Left lobe of liver (tissue), 2 donors: ENCODE measurements at regions not wholly inside any gene's neighbourhood (a gene's known extent, or its start where the extent isn't known, plus 50 kb on each side); places are given as distances from the start of the nearest gene placed in this dataset.

Experiments
- ATAC-seq: fragments of 200-7000 bp; cut with Tn5 transposase; one replicate; pipeline ENCODE4 v1.9.1; 2020; ENCODE audit warnings: mild to moderate bottlenecking, moderate library complexity
- DNase-seq: peaks from one replicate; pipeline ENCODE4 v3.0.0-alpha.2; 2020; ENCODE audit warnings: low spot score
- donor health status: DM: no; HTN: no; CAD: no; lungs with moderate emphysema.
- donor health status: DM: no; HTN: yes; CAD: no.

DNA sequence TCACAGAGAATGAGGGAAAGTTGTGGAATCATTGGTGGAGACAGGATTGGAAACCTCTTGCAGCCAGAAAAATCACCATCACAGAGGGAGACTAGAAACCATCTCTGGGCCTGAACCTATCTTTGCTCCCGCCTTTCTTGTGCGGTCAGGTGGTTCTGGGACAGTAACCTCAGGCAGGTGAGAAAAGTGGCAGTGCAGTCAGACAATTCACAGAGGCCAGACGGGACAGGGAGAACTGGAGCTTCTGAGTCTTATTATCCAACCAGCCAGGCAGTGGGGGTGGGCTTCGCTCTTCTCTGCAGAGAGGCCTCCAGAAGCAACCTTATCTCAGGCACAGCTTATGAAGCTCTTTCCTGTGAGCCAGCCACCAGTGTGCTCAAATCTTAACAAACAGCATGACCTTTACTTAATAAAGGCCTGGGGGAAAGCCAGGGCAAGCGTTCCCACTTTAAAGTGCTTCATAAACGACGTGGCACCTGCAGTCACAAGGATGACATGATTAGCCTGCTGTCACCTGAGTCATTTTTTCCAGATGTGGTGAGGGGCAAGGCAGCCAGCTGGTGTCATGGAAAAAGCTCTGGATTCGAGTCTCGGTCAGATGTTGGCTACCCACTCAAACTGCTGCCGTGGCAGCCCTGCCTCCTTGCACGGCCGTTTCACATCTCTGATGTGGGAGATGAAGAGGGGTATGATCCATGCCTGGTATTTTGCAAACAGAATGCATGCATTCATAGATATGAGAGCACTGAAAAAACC, 109.7 kb downstream of the B3GNT2 start:
- DNase-seq = no peak
- no peak for ATAC-seq

DNA sequence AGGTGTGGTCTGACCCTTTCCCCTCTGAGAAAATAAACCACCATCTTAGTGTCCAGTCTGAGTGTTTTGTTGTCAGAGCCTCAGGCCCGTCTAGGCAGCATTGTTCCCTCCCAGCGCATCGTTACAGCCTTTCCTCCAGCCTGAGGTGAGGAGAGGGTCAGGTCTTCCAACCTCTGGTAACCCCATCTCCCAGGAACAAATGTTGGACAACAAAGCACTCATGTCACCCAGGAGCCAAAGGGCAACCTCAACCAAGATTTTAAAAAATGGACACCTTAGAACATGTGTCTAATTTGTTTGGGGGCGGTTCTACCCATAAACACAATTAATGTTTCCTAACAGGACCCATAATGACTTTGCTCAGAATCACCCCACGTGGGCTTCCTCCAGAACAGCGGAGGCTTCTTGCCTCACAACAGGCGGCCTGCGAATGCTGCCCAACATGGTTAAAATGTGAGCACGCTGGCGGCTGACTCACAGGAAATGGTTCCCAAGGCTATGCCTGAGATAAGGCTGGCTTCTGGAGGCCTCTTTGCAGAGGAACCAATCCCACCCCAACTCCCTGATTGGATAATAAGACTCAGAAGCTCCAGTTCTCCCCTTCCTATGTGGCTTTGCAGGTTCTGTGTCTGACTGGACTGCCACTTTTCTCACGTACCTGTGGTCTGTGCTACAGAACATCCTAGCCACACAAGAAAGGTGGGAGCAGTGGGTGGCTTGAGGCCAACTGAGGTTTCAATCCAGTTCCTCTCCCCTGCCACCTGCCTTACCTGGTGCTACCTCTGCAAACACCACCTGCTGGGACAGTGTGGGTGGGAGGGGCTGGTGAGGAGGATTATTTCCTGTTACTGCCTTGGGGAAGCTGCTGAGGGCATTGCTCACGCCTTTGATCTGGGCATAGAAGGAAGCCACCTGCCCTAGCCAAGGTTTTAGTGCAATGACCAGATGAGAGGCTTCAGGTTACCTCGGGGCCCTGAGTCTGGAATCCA, 108.8 kb downstream of the B3GNT2 start:
- DNase-seq (no peak), ATAC-seq (peak; percentile 69)

DNA sequence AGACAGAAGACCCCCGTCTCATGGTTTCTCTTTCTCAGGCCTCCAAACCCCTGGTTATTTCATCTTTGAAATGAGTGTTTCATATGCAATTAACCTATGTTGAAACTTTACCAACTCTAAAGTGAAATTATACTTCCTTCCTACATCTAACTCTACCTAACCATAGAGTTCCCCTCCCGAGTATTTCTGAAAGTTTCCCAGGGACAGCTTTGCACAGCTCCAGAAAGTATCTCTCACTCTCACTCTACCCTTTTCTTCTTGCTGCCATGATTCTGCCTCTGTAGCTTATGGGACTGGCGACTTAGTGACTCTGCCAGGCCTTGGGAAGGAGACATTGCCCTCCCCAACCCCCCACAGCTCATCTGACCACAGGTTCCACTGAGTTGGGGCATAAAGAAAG, 107.9 kb downstream of the B3GNT2 start:
- no peak for DNase-seq

DNA sequence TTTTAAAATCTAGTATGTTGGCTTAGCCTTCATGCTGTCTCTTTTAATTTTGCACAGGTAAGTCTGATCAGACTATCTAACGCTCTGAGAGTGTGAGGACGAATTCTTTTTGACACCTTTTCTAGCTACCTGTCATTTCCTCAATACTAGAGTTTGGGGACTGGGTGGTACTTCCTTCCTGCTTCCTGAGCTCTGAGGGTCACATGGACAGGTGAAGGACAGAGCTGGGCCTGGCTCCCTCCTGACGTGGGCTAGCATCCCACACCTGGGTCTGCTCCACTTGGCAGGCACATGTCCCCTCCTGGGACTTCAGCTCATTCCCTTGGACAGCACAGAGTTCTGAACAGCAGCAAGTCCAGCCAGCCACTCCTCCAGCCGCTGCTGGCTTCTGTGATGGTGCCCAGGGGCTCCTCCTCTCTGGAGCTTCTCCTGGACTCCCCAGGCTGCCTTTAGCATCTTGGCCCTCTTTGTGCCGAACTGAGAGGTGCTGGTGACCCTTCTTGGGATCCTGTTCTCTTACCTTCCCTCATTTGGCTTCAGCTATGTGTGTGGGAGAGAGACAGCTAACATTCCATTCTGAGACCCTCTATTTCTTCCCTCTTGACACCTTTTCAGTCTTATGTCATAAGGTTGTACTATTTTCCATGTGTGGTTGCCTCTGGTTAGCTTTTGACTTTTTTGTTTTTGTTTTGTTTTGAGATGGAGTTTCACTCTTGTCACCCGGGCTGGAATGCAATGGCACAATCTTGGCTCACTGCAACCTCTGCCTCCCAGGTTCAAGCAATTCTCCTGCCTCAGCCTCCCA, 106.9 kb downstream of the B3GNT2 start:
- ATAC-seq (no peak), DNase-seq (no peak)

More for the DNA sequence above, 107.9 kb downstream of the B3GNT2 start:
- no peak for ATAC-seq

DNA sequence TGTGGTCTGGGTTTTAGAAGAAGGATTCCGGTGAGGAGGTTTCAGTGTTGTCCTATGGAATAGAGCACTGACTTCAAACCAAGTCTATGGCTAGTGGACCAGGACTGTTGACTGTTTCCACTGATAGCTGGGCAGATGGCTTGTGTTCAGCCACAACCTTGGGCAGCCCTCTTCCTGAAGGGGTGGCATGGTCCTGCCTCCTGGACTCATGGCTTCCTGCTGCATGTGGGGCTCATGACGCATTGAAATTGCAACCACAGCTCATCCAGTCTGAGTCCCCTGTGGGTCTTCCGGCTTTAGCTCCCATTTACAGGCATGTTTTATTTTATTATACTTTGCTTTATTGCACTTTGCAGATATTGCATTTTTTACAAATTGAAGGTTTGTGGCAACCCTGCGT, 105.0 kb downstream of the B3GNT2 start:
- no peak for ATAC-seq
- DNase-seq = no peak

DNA sequence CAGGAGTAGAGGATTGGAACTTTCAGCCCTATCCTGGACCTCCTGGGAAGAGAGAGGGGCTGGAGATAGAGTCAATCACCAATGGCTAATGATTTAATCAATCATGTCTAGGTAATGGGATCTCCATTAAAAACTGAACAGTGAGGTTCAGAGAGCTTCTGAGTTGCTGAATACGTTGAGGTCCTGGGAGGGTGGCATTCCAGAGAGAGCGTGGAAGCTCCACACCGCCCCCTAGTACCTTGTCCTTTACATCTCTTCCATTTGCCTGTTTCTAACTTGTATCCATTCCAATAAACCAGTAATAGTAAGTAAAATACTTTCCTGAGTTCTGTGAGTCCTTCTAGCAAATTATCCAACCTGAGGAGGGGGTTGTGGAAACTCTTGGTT, 101.7 kb downstream of the B3GNT2 start:
- no peak for DNase-seq
- ATAC-seq = no peak

DNA sequence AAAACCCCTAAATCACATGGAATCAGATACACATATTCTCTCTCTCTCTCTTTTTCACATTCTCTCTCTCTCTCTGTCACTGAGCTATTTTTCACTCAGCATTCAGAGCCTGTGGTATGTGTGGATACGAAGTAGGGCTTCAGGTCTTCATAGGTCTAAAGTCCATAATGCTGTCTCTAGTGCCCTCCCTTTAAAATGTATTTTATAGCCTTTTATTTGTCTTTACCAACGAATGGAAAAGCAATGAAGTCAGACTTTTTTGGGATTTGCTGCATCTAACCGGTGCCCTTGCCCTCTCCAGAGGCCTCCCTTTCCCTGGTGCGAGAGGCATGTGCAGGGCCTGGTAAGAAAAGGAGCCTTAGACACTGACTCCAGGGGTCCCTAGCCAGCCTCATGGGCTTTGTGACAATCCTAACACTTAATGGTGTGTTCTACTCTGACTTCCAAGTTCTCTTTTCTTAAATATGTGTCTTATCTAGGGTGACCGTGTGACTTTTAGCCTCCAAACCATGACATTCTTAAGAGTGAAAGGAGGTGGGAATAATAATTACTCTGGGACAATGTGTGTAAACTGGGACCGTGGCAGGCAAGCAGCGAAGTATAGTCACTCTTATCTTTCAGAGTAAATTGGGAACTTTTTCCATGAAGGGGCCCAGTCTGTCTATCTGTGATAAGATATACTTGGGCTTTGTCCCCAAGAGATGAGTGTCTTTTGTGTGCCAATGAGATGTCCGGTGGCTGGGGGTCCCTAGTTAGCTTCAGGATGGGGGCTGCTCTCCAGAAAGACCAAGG, 101.1 kb downstream of the B3GNT2 start:
- ATAC-seq (no peak), DNase-seq (no peak)

DNA sequence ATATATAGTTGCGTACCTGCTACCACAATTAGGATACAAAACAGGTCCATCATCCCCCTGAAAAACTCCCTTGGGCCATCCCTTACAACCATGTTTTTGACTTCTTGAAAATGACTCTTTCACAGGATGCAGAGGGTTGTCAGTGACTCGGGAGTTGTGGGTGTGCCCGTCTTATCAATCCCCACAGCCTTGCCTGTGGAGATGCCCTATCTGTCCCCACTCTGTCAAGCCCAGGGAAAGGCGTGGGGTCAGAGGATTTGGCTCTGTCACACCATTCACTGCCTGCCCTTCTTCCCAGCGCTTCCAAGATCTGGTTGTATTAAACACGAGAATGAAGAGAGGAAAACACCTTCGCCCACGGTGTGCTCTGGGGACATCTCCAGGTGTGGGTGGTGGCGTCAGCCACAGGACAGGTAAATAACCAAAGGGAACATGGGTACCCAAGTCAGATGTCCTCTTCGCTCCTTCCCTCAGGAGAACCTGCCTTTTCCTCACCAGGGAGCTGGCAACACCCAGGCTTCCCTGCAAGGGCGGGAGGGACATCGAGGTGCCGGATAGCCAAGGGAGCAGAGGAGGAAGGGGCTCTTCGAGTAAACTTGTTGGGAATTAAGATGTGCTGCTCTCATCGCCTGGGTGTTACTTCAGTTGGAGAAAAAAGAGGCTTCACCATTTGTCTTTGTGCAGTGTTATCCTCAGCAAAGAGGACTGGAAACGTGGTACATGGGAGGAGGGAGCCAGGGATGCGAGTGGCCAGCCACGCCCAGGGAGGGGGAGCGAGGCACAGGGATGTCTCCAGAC, 100.3 kb downstream of the B3GNT2 start:
- no peak for DNase-seq
- no peak for ATAC-seq

DNA sequence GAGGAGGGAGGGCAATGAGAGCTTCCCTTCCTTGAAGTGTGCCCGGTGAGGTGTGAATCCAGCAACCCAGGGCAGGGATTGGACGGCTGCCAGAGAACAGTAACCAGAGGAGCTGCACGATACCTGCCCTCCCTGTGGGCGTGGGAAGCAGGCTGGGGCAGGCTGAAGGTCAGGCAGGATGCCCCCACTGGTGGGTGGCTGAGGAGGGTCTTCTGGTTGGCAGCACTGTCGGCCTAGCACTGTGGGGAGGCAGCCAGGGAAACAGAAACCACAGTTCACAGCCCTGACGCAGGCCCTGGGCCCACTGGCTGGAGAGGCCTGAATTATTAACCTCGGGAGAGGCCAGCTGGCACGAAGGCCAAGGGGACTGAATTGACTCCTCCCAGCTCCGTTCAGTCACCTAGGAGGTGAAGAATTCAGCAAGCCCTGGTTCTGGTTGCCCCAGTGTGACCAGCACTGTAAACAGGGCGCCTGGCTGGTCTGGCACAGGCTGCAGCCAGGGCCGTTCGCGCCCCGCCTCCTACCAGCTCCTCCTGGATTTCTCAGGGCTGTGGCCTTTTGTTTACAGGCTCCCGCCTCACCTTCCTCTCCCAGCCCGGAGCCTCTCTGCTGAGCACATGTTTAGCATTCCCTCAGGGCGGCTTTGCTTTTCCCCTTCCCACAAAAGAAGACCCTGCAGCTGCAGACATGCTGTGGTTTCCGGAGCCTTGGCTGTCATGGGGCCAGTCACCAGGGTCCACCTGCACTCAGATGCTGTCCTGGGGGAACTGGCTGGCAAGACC, 97.8 kb downstream of the B3GNT2 start:
- peak; percentile 86 for DNase-seq
- peak; percentile 85 for ATAC-seq

DNA sequence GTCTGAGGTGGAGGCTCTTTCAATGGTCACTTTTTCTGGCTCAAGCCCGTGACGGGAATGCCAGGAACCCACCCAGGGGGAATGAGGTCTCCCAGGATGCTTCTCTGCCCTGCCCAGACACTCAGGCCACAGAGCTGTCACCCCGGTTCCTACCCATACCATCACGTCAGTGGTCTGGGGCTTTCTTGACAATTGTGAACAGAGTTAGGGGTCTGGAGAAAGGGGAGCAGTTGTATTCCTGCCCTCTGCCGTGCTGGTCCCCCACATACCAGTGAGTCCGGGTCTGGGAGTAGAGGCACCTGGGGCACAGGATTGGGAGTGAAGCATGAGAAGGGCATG, 97.2 kb downstream of the B3GNT2 start:
- ATAC-seq (no peak), DNase-seq (no peak)

DNA sequence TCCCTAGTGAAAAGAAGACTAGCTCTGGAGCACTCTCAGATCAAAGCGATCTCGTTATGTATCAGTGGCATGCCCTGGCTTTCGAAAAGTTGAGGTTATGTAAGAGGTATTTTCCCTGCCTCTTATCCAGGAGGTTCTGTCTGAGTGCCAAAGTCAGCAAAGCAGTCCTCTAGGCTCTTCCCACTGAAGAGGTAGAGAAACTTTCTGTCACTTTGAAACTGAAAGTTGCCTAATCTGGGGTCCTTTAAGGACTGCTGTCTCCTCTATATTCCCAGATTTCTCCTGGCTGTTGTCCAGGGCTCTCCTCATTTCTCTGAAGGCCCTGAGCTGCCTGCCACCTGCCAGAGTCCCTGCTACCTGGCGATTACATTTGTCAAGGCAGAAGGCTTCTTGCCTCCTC, 96.3 kb downstream of the B3GNT2 start:
- peak; percentile 76 for ATAC-seq
- DNase-seq = peak; percentile 71

DNA sequence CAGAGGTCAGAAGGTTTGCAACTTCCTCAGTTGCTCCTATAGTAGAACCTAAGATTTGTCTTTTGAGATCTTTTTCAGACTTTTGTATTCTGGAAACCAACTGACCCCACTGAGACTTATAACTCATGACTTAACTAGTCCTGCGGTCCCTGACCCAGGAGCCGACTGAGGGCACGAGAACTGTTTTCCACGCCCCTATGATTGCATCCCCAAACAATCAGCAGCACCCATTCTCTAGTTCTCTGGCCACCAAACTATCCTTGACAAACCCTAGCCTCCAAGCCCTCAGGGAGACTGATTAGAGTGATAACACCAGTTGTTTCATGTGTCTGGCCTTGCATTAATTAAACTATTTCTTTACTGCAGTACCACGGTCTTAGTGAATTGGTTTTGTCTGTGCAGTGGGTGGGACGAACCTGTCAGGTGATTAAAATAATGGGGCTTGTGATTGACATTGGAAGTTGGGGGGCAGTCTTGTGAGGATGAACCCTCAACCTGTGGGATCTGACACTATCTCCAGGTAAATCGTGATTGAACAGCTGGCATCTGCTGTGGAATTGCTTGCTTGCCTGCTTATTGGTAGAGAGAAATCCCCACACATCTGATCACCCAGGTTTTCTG, 95.7 kb downstream of the B3GNT2 start:
- no peak for DNase-seq
- no peak for ATAC-seq

DNA sequence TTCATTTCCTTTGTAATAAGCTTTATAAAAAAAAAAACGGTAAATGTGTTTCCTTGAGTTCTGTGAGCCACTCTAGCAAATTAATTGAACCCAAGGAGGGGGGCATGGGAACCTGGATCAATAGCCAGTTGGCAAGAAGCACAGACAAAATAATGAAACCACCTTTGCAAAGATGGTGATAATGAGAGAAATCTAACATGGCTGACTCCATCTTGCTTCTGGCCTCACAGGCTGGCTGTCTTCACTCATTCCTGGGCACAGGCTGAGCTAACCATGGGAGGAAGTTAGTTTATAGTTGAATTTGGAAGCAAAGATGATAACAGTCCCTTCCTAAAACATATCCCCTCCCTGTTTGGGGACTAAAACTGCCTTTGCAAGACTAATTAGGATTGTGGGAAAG, 95.1 kb downstream of the B3GNT2 start:
- DNase-seq (no peak), ATAC-seq (no peak)

DNA sequence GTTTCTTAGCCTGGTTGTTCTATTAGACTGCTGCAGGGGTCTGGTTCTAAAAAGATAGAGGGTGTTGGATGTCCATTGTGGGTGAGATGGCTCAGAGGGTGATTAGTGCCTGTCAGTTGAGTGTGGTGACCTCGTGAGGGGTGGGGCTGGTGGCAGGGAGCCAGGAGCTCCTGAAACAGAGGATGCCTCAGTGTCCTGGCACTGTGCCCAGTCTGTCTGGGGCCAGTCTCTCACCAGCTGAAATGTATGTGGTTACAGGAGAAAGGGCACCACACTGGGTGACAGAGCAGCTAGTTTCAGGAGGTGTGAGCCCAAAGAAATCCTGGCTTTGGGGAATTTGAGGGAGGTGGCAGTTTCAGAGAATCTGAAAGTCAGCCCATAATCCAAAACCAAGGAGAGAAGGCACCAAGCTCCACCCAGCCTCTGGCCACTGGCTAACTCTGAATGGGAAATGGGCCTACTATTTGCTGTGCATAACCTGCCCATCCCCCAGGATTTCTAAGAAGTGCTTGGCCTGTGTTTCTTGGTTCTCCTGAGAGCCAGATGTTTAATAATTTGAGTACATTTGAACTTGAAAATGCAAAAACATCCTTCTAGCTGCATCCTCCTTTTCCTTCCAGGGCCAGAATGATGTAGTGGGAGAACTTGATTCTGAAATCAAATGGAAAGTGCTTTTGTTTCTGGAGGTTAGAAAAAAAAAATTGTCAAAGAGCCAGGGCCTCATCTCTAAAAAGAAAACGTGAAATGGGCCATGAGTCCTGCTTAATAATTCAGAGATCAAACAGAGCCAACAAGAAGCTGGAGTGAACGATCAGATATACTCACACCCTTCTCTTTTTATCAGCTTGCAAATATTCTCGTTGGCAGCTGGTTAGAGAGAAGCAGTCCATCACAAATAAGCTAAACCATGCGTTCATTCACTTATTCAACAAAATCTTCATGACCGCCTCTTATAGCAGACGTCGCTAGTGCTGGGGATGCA, 92.3 kb downstream of the B3GNT2 start:
- DNase-seq (no peak), ATAC-seq (no peak)

DNA sequence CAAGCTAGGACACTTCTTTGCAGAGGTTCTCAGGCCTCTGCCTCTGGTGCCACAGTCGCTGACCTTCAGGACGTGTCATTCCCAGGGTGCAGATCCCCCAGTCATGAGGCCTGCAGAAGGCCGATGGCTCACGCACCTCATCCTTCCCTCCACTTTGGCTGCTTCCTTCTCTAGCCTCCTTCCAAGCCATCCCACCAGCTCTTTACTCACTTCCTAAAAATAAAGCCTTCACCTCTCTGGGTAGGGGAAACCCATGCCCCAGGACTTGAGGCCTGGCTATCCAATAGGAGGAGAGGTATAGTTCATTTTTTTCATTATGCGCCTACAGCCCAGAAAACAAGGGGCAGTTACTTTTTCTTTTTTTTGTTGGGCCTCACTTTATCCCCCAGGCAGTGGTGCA, 91.4 kb downstream of the B3GNT2 start:
- DNase-seq = no peak
- ATAC-seq = no peak

DNA sequence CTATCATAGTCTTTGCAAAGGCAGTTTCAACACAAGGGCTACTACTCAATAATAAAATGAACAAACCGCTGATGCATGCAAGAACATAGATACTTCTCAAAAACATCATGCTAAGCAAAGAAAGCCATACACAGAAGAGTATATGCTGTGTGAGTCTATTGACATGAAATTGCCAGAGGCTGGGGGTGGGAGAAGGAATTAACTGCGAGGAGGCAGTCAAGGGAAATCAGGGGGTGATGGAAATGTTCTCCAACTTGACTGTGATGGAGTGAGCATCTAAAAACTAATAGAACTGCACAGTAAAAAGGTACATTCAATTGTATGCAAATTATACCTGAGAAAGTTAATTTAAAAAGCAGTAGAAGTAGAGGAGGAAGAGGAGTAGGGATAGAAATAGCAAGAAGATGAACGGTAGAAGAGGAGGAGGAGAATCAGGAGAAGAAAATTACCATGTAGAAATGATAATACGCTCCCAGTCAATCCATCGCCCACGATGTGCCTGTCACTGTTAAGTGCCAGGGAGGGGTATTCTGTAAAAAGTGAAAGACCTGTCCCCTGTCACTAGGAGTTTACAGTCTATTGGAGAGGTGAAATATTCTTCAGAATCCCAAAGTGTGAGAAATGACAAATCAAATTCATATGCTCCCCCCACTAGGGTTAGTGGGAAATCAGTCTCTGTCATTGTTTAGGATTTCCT, 90.3 kb downstream of the B3GNT2 start:
- DNase-seq (no peak), ATAC-seq (no peak)

DNA sequence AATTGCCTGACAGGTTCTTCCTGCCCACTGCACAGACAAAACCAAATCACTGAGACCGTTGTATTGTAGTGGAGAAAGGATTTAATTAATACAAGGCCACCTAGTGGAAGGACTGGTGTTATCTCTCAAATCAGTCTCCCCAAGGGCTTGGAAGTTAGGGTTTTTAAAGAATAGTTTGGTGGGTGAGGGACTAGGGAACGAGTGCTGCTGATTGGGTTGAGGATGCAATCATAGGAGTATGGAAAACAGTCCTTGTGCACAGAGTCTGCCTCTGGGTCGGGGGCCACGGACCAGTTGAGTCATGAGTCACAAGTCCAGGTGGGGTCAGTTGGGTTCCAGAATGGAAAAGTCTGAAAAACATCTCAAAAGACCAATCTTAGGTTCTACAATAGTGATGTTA, 89.1 kb downstream of the B3GNT2 start:
- DNase-seq (no peak), ATAC-seq (no peak)
